GM23248 (cell line): ENCODE measurements at regions not wholly inside any gene's neighbourhood (a gene's known extent, or its start where the extent isn't known, plus 50 kb on each side); places are given as distances from the start of the nearest gene placed in this dataset.

ENCODE experiments used
- DNase-seq: peaks from one replicate; pipeline ENCODE4 v3.0.0-alpha.2; 2015
- H2AFZ ChIP-seq: fragments of 200-600 bp; sonication (generic); 2 replicates; pipeline ENCODE4 v1.6.1; 2016; ENCODE audit warnings: antibody characterized with exemption
- H3F3A ChIP-seq: fragments of 200-600 bp; sonication (generic); 2 replicates; pipeline ENCODE4 v1.6.1; 2016; ENCODE audit warnings: mild to moderate bottlenecking, antibody characterized with exemption, mixed run types; ENCODE audit not compliant: insufficient read depth
- H3K27ac ChIP-seq: fragments of 200-600 bp; sonication (generic); 2 replicates; pipeline ENCODE4 v1.5.1; 2016; ENCODE audit warnings: mild to moderate bottlenecking
- H3K27me3 ChIP-seq: fragments of 200-600 bp; sonication (generic); replicated peaks from 2 replicates; pipeline ENCODE4 v1.6.1; 2016; ENCODE audit warnings: mild to moderate bottlenecking; ENCODE audit not compliant: insufficient read depth
- H3K36me3 ChIP-seq: fragments of 200-600 bp; sonication (generic); 2 replicates; pipeline ENCODE4 v1.6.1; 2016; ENCODE audit warnings: low read depth, mild to moderate bottlenecking
- H3K4me1 ChIP-seq: fragments of 200-600 bp; sonication (generic); 2 replicates; pipeline ENCODE4 v1.6.1; 2016; ENCODE audit warnings: mild to moderate bottlenecking; ENCODE audit not compliant: insufficient read depth
- H3K4me2 ChIP-seq: fragments of 200-600 bp; sonication (generic); one replicate; pipeline ENCODE4 v1.6.1; 2016; ENCODE audit warnings: mild to moderate bottlenecking; ENCODE audit not compliant: unreplicated experiment
- H3K4me3 ChIP-seq: fragments of 200-600 bp; sonication (generic); 2 replicates; pipeline ENCODE4 v1.5.1; 2016; ENCODE audit warnings: mild to moderate bottlenecking
- H3K79me2 ChIP-seq: fragments of 200-600 bp; sonication (generic); 2 replicates; pipeline ENCODE4 v1.6.1; 2016; ENCODE audit warnings: mild to moderate bottlenecking; ENCODE audit not compliant: insufficient read depth
- H3K9ac ChIP-seq: fragments of 200-600 bp; sonication (generic); 2 replicates; pipeline ENCODE4 v1.6.1; 2016; ENCODE audit warnings: mild to moderate bottlenecking
- H3K9me2 ChIP-seq: fragments of 200-600 bp; sonication (generic); 2 replicates; pipeline ENCODE4 v1.6.1; 2016; ENCODE audit warnings: mixed run types, mild to moderate bottlenecking, moderate library complexity; ENCODE audit not compliant: insufficient read depth
- H3K9me3 ChIP-seq: fragments of 200-600 bp; sonication (generic); one replicate; pipeline ENCODE4 v1.6.1; 2017; ENCODE audit warnings: low read depth
- H4K20me1 ChIP-seq: fragments of 200-600 bp; sonication (generic); 2 replicates; pipeline ENCODE4 v1.6.0; 2016; ENCODE audit not compliant: insufficient read depth
- EZH2 ChIP-seq: fragments of 200-600 bp; sonication (generic); IDR thresholded peaks from 2 replicates; pipeline ENCODE4 v1.6.1; 2018; ENCODE audit warnings: antibody characterized with exemption, mild to moderate bottlenecking; ENCODE audit not compliant: insufficient read depth, poor library complexity, severe bottlenecking
- EZH2phosphoT487 ChIP-seq: fragments of 200-600 bp; sonication (generic); IDR thresholded peaks from 2 replicates; pipeline ENCODE4 v1.6.1; 2018; ENCODE audit warnings: antibody characterized with exemption, moderate library complexity, mild to moderate bottlenecking, low read depth; ENCODE audit not compliant: insufficient read depth
- WGBS, 2 experiments: methylation state at CpG; one replicate each; pipeline ENCODE4 v1.1.6; 2015 to 2017; ENCODE audit warnings: low lambda C conversion rate in 2 of 2, low coverage in 1 of 2; ENCODE audit errors: missing lambda C conversion rate in 2 of 2; 5-methylcytosine and 5-hydroxymethylcytosine counted together
- in situ Hi-C: fragments of 300-500 bp; cut with MboI; formaldehyde crosslinking; loops from 2 replicates; pipeline ENCODE4 v1.15.0; 2020

DNA sequence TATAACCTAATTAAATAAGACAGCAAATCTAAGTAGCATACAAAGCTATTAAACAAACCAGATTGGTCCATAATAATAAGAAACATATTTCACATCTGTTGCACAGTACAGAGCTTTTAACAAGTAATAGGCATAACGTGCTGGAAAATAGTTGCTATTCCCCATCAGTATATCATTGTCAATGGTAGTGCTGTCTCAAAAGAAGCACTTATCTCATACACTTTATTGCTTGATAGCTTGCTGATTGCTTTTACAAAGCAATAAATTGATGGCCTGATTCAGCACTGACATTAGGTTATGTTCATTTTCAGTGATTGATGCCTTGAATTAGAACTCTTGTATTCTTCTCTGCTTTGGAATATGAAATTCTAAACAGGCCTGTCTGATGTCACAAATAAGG lies 641.7 kb downstream of the CBLN2 start:
- Histone ChIP-seq H3K9ac (no peak overlapping the region), H2AFZ (no peak overlapping the region), H3K36me3 (no peaks in the 10 kb centered on the region), H3K4me1 (no peaks in the 10 kb centered on the region), H3K9me3 (peaks cover 2% of the 10 kb centered on the region), H3K4me3 (no peak overlapping the region), H3K79me2 (no peaks in the 10 kb centered on the region), H3K27me3 (no peaks in the 10 kb centered on the region), H4K20me1 (no peaks in the 10 kb centered on the region), H3K4me2 (no peak overlapping the region), H3F3A (no peaks in the 10 kb centered on the region), H3K9me2 (no peaks in the 10 kb centered on the region), H3K27ac (no peak overlapping the region)
- DNase-seq, result no peak
- TF ChIP-seq EZH2phosphoT487 (no peak), EZH2 (no peak)
- 0% methylated on average over 1 of the region's 1 CpG for WGBS, 2 experiments
- in situ Hi-C loops, result no loop called here

DNA sequence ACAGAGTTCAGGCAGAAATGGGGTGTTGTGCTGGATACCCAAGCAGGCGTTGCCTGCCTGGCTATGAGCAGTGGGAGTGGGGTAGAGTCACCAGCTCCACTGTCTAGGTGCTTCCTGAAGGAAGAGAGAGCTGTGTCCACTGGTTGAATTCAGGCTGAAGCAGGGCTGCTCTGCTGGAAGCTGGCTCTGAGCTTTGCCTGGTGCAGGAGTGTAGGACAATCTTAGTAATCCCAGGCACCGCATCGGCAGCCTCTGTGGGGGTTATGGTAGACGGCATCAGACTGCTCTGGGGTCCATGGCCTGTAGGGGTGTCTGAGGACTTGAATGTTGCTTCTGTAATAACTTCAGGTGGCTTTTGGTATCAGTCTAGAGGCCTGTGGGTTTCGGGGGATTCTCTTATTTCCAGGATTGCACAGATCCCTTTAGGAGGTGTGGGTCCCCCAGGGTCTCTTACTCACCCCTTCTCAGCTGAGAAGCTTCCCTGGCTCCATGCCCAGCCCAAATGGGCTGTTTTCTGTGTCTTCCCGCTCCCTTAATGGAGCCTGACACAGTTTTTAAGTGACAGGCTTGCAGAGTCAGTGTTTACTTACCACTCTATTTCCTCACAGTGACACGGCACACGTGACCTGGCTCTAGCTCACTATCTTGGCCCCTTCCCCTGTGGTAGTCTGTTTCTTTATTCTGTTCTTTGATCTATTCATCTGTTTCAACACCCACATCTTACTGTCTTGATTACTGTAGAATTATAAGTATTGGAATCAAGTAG lies 644.3 kb downstream of the CBLN2 start:
- H4K20me1 ChIP-seq, result no peaks in the 10 kb centered on the region
- peaks cover 2% of the 10 kb centered on the region for H3K9me3 ChIP-seq
- 17 to 32% methylated on average over 8 of the region's 8 CpGs for WGBS, 2 experiments
- H3F3A ChIP-seq, result no peaks in the 10 kb centered on the region
- H3K4me1 ChIP-seq, result no peaks in the 10 kb centered on the region
- no peak overlapping the region for H3K9ac ChIP-seq
- TF ChIP-seq EZH2 (no peak), EZH2phosphoT487 (no peak)
- no peak overlapping the region for H3K4me3 ChIP-seq
- in situ Hi-C loops, result no loop called here
- H3K27me3 ChIP-seq, result no peaks in the 10 kb centered on the region
- no peak overlapping the region for H3K4me2 ChIP-seq
- DNase-seq, result no peak
- H3K79me2 ChIP-seq, result no peaks in the 10 kb centered on the region
- no peaks in the 10 kb centered on the region for H3K9me2 ChIP-seq
- no peak overlapping the region for H2AFZ ChIP-seq
- no peaks in the 10 kb centered on the region for H3K36me3 ChIP-seq
- no peak overlapping the region for H3K27ac ChIP-seq

DNA sequence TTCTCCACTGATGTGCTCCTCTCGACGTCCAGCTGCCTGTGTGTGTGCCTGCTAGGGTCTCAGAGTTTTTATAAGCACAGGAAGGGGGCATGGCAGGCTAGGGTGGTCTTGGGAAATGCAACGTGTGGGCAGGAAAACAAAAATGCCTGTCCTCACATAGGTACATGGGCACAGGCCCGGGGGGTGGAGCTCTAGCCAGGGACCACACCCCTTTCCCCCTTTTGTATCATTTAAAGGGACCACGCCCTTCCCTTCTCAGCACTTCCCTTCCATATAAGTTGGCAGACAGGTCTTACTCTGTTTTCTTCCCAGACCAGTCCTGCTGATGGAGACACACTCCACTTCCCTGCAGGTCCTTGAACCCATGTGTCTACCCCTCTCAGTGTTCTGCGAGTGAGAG lies 645.0 kb downstream of the CBLN2 start:
- in situ Hi-C loops, result no loop called here
- Histone ChIP-seq H3K79me2 (no peaks in the 10 kb centered on the region), H3K9me3 (peaks cover 2% of the 10 kb centered on the region), H3K36me3 (no peaks in the 10 kb centered on the region), H3K4me2 (no peak overlapping the region), H3K27me3 (no peaks in the 10 kb centered on the region), H3K4me3 (no peak overlapping the region), H3F3A (no peaks in the 10 kb centered on the region), H3K9me2 (no peaks in the 10 kb centered on the region), H4K20me1 (no peaks in the 10 kb centered on the region), H3K27ac (no peak overlapping the region), H2AFZ (no peak overlapping the region), H3K9ac (no peak overlapping the region), H3K4me1 (no peaks in the 10 kb centered on the region)
- DNase-seq, result no peak
- WGBS, 2 experiments, result 13 to 29% methylated on average over 6 of the region's 6 CpGs
- TF ChIP-seq EZH2 (no peak), EZH2phosphoT487 (no peak)

DNA sequence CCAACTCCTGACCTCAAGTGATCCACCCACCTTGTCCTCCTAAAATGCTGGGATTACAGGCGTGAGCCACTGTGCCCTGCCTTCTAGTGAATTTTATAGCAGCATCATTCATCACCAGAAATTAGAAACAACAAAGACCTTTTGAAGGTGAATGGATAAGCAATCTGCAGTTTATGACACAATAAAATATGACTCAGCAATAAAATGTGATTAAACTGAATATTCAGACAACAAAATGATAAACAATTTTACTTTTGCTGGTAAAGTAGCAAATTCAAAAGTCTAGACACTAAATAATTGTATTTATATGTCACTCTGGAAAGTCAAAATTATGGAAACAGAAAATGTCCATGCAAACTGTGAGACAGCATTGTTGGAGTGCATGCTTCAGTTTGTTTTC lies 656.6 kb downstream of the CBLN2 start:
- H3K27ac ChIP-seq, result no peak overlapping the region
- 0 to 3% methylated on average over 1 of the region's 1 CpG for WGBS, 2 experiments
- in situ Hi-C loops, result no loop called here
- H4K20me1 ChIP-seq, result no peaks in the 10 kb centered on the region
- H2AFZ ChIP-seq, result no peak overlapping the region
- TF ChIP-seq EZH2phosphoT487 (no peak), EZH2 (no peak)
- no peaks in the 10 kb centered on the region for H3K9me3 ChIP-seq
- H3K27me3 ChIP-seq, result no peaks in the 10 kb centered on the region
- no peaks in the 10 kb centered on the region for H3K9me2 ChIP-seq
- DNase-seq, result no peak
- H3K4me3 ChIP-seq, result no peak overlapping the region
- H3F3A ChIP-seq, result no peaks in the 10 kb centered on the region
- no peak overlapping the region for H3K4me2 ChIP-seq
- H3K9ac ChIP-seq, result no peak overlapping the region
- H3K36me3 ChIP-seq, result no peaks in the 10 kb centered on the region
- no peaks in the 10 kb centered on the region for H3K4me1 ChIP-seq
- H3K79me2 ChIP-seq, result no peaks in the 10 kb centered on the region
